GM12891 (cell line): ENCODE measurements at regions not wholly inside any gene's neighbourhood (a gene's known extent, or its start where the extent isn't known, plus 50 kb on each side); places are given as distances from the start of the nearest gene placed in this dataset.
"Not testable (repeated sequence)": the region's sequence is repeated elsewhere in the genome, so short reads cannot be mapped to it uniquely, and the experiment has no call there.

ENCODE experiments used
- POLR2A ChIP-seq: IDR thresholded peaks from 2 replicates; pipeline ENCODE4 v1.6.1; 2011; ENCODE audit warnings: low read depth, low read length, control low read depth
- POLR2AphosphoS5 ChIP-seq: IDR thresholded peaks from 2 replicates; pipeline ENCODE4 v1.6.1; 2011; ENCODE audit warnings: low read depth, low read length, control low read depth
- SPI1 ChIP-seq: IDR thresholded peaks from 2 replicates; pipeline ENCODE4 v1.6.1; 2011; ENCODE audit warnings: low read depth, low read length, control low read depth
- TAF1 ChIP-seq: IDR thresholded peaks from 2 replicates; pipeline ENCODE4 v1.6.1; 2011; ENCODE audit warnings: low read depth, low read length, control low read depth

DNA sequence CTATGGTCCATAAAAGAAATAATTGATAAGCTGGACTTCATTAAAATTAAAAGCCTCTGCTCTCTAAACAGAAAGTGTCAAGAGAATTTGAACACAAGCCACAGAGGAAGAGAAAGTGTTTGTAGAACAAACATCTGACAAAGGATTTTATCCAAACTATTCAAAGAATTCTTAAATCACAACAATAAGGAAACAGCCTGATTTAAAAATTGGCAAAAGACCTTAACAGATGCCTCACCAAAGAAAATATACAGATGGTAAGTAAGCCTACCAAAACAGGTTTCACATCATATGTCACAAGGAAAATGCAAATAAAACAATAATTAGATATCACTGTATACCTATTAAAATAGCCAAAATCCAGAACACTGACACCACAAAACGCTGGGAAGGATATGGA lies 612.0 kb downstream of the TTLL7 start:
- TF ChIP-seq POLR2A, TAF1, POLR2AphosphoS5, SPI1: not testable (repeated sequence)
